Stomach (tissue), 4 donors: ENCODE measurements at regions not wholly inside any gene's neighbourhood (a gene's known extent, or its start where the extent isn't known, plus 50 kb on each side); places are given as distances from the start of the nearest gene placed in this dataset.

ENCODE experiments used
- EP300 ChIP-seq: sonication (generic); formaldehyde crosslinking; IDR thresholded peaks from one replicate; pipeline ENCODE4 v1.6.1; 2017; ENCODE audit warnings: antibody characterized with exemption
- POLR2AphosphoS5 ChIP-seq, 3 donors: sonication (generic); formaldehyde crosslinking; IDR thresholded peaks; one replicate each; pipeline ENCODE4 v1.6.1; 2016; ENCODE audit warnings: antibody characterized with exemption in 3 of 3
- TF ChIP-seq, protein P1 (sequence below), 7 experiments: fragments of 450-650 bp in 4 of 7; fragments of 200-600 bp in 3 of 7; sonication (generic) in 3 of 7; IDR thresholded peaks; one replicate each; pipeline ENCODE4 v1.5.1; 2016 to 2019; ENCODE audit warnings: antibody characterized with exemption in 7 of 7, control low read depth in 2 of 7, mild to moderate bottlenecking in 1 of 7

DNA sequence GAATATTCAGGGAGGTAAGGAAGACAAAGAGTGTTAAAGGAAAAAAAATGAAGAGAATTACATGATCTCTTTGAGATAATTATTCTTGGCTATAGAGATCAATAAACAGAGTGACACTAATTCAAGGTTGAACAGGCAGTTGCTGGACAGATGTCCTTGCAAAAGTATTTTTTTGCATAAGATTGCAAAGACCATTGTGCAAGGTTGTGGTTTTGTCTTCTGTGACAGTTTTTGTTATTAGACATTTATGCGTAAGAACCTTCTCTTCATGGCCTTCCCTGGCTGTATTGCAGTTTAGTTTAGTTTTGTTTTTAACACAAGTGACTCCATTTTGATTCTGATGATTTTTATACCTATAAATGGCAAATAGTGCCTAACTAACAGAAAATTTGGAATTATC lies 682.8 kb upstream of the ARPP21 start:
- TF ChIP-seq, protein P1, sequence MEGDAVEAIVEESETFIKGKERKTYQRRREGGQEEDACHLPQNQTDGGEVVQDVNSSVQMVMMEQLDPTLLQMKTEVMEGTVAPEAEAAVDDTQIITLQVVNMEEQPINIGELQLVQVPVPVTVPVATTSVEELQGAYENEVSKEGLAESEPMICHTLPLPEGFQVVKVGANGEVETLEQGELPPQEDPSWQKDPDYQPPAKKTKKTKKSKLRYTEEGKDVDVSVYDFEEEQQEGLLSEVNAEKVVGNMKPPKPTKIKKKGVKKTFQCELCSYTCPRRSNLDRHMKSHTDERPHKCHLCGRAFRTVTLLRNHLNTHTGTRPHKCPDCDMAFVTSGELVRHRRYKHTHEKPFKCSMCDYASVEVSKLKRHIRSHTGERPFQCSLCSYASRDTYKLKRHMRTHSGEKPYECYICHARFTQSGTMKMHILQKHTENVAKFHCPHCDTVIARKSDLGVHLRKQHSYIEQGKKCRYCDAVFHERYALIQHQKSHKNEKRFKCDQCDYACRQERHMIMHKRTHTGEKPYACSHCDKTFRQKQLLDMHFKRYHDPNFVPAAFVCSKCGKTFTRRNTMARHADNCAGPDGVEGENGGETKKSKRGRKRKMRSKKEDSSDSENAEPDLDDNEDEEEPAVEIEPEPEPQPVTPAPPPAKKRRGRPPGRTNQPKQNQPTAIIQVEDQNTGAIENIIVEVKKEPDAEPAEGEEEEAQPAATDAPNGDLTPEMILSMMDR (IDR thresholded peaks at IDR 0.05), result no peak
- TF ChIP-seq EP300 (no peak), POLR2AphosphoS5 (IDR thresholded peaks at IDR 0.05) (no peak)
